ENCODE measurements at regions not wholly inside any gene's neighbourhood (a gene's known extent, or its start where the extent isn't known, plus 50 kb on each side); places are given as distances from the start of the nearest gene placed in this dataset.
"Not testable (repeated sequence)": the region's sequence is repeated elsewhere in the genome, so short reads cannot be mapped to it uniquely, and the experiment has no call there.

DNA sequence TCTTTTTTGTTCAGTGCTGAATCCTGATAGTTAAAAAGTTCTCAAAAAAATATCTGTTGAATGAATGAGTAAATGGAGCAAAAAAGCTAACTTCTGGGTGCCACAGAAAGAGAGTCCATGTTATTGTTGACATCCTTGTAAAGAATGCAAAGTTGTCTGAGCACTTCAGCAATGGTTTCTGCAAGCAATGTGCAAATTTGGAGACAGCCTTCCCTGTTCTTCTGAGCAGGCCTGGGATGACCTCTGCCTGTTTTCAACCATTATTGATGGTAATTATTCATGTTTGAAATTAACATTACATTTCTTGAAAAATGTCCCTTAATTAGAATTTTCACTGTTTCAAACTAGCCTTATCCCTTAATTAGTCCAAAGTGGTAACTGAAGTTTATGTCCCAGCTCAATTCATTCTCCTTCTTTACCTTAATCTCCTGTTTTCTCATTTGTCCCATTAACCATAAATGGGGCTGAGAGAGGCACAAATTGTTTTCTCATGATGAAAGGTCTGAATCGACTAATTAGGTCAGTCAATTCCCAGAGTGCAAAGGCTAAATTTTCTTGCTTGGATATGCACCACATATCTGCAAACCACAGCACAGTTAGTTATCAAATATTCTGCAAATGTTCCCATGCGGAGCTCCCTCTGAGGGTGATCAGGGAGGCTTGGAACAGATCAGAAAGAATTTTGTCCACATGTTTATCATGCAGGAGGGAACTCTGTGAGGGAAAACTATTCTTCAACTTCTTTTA, 139.4 kb upstream of the KRR1 start:
- Histone ChIP-seq H3K4me1 (ENCODE audit: control insufficient read depth in 5 of 5, insufficient read depth in 5 of 5, low read length in 5 of 5) (no peaks in the 10 kb centered on the region), H3K4me3 (ENCODE audit: low read depth in 1 of 5, low read length in 5 of 5) (no peak overlapping the region), H3K36me3 (ENCODE audit: control insufficient read depth in 5 of 5, insufficient read depth in 5 of 5, low read length in 5 of 5) (no peaks in the 10 kb centered on the region), H3K9me3 (ENCODE audit: control insufficient read depth in 5 of 5, low read length in 5 of 5) (no peaks in the 10 kb centered on the region), H3K9ac (ENCODE audit: low read length in 5 of 5) (no peak overlapping the region), H3K27me3 (ENCODE audit: control insufficient read depth in 5 of 5, insufficient read depth in 4 of 5, low read length in 5 of 5) (no peaks in the 10 kb centered on the region), H3K27ac (ENCODE audit: low read depth, low read length) (no peak overlapping the region)

DNA sequence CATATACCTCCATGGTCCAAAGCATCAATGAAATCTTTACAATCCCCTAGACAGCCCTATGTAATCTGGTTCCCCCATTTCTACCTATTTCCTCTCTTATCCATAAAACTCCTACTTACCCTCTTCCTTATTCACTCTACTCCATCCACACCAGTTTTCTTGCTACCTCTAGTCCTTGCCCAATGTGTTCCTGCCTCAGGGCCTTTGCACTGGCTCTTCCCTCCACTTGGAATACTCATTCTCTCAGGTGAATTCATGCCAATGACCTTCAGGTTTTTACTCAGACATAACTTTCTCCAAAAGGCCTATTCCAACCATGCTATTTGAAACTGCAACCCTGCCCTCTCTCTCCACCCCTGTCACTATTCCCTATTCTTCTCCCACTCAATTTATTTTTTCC, 138.7 kb upstream of the KRR1 start:
- Histone ChIP-seq H3K9me3 (ENCODE audit: control insufficient read depth in 5 of 5, low read length in 5 of 5) (no peaks in the 10 kb centered on the region), H3K27me3 (ENCODE audit: control insufficient read depth in 5 of 5, insufficient read depth in 4 of 5, low read length in 5 of 5) (no peaks in the 10 kb centered on the region), H3K4me1 (ENCODE audit: control insufficient read depth in 5 of 5, insufficient read depth in 5 of 5, low read length in 5 of 5) (no peaks in the 10 kb centered on the region), H3K36me3 (ENCODE audit: control insufficient read depth in 5 of 5, insufficient read depth in 5 of 5, low read length in 5 of 5) (no peaks in the 10 kb centered on the region), H3K9ac (ENCODE audit: low read length in 5 of 5) (no peak overlapping the region), H3K27ac (ENCODE audit: low read depth, low read length) (no peak overlapping the region), H3K4me3 (ENCODE audit: low read depth in 1 of 5, low read length in 5 of 5) (no peak overlapping the region)

DNA sequence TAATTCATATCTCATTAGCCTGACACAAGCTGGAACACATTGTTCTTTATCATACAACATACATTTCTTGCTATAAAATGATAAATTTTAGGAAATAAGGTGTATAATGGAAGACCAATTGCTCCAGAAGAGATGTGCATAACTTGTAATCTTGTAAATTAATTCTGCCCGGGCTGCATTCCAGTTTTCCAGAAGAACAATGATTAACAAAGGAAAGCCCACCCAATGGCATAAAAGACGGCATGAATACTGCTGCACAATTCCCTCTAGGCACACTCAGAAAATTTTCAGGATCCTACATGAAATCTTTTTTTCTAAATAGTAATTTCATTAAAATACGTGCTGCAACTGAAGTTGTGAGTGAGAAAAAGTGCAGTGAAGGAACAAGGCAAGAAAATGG, 137.4 kb upstream of the KRR1 start:
- H3K4me1 ChIP-seq (ENCODE audit: control insufficient read depth in 5 of 5, insufficient read depth in 5 of 5, low read length in 5 of 5) = no peaks in the 10 kb centered on the region
- no peaks in the 10 kb centered on the region for H3K9me3 ChIP-seq (ENCODE audit: control insufficient read depth in 5 of 5, low read length in 5 of 5)
- no peaks in the 10 kb centered on the region for H3K27me3 ChIP-seq (ENCODE audit: control insufficient read depth in 5 of 5, insufficient read depth in 4 of 5, low read length in 5 of 5)
- H3K9ac ChIP-seq (ENCODE audit: low read length in 5 of 5) = no peak overlapping the region
- H3K27ac ChIP-seq (ENCODE audit: low read depth, low read length) = no peak overlapping the region
- no peaks in the 10 kb centered on the region for H3K36me3 ChIP-seq (ENCODE audit: control insufficient read depth in 5 of 5, insufficient read depth in 5 of 5, low read length in 5 of 5)
- H3K4me3 ChIP-seq (ENCODE audit: low read depth in 1 of 5, low read length in 5 of 5) = no peak overlapping the region

DNA sequence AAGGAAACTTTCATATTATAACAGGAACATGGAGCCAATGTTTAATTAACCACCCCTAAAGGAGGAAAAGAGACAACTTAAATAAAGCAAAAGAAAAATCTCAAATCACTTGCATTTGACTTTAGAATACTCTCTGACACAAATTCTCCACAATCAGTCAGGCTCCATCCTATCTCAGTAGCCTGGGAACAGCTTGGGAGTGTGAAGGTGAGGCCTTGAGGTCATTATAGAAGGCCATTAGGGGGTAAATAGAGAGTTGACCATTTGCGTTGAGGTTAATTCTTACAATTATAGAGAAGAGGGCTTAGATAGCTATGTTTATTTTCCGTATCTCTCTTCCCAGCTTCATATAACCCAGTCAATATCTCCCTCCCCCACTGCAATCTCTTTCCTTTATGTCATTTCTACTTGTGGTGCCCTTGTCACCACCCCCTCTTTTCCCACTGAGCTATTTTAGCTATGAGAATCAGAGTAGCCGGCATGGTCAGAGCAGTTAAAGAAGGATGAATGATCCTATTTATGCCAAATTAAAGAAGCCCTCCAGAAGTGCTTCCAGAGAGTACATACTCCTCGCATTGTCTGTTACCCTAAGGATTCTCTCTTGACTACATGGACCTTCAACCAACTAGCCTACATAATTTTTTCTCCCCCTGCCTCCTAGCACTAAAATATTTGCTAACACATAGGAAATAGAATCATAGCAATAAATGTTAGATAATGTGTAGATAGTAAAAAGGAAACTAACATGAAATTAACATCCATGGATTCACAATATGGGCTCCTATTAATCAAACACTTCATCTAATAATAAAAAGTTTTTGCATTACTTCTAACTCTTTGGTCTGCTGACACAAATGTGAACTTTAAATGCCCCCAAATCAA, 135.2 kb upstream of the KRR1 start:
- H3K27me3 ChIP-seq (ENCODE audit: control insufficient read depth in 5 of 5, insufficient read depth in 4 of 5, low read length in 5 of 5) = no peaks in the 10 kb centered on the region
- H3K36me3 ChIP-seq (ENCODE audit: control insufficient read depth in 5 of 5, insufficient read depth in 5 of 5, low read length in 5 of 5) = no peaks in the 10 kb centered on the region
- no peaks in the 10 kb centered on the region for H3K4me1 ChIP-seq (ENCODE audit: control insufficient read depth in 5 of 5, insufficient read depth in 5 of 5, low read length in 5 of 5)
- H3K4me3 ChIP-seq (ENCODE audit: low read depth in 1 of 5, low read length in 5 of 5) = no peak overlapping the region
- H3K9me3 ChIP-seq (ENCODE audit: control insufficient read depth in 5 of 5, low read length in 5 of 5) = no peaks in the 10 kb centered on the region
- H3K9ac ChIP-seq (ENCODE audit: low read length in 5 of 5) = no peak overlapping the region
- no peak overlapping the region for H3K27ac ChIP-seq (ENCODE audit: low read depth, low read length)

DNA sequence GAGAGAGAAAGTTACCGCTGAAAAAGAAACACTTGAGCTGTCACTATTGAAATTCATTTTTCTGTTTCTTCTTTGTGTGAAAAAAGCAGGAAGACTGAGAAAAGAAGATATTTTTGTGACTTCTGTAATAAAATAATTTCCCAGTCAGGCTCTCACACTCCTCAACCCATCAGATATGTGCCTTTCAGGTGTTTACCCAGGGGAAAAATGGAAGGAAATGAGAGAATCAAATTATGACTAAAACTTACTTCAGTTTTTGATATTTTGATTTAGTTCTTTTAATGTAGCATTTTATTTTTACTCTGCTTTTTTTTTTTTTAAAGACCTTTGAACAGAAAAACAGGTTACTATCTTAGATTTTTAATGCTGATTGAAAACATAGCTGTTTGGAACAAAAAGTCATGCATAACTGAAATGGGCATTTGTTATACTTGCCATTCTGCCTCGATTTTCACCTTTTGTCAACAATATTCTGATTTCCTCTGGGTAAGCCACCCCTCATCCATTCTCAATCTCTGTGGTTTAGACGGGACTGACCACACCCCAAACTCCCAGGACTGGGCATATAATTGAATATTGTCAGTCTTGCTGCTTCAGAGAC, 133.2 kb upstream of the KRR1 start:
- H3K27me3 ChIP-seq (ENCODE audit: control insufficient read depth in 5 of 5, insufficient read depth in 4 of 5, low read length in 5 of 5) = no peaks in the 10 kb centered on the region
- no peak overlapping the region for H3K9ac ChIP-seq (ENCODE audit: low read length in 5 of 5)
- H3K27ac ChIP-seq (ENCODE audit: low read depth, low read length) = no peak overlapping the region
- H3K9me3 ChIP-seq (ENCODE audit: control insufficient read depth in 5 of 5, low read length in 5 of 5) = no peaks in the 10 kb centered on the region
- no peak overlapping the region for H3K4me3 ChIP-seq (ENCODE audit: low read depth in 1 of 5, low read length in 5 of 5)
- H3K4me1 ChIP-seq (ENCODE audit: control insufficient read depth in 5 of 5, insufficient read depth in 5 of 5, low read length in 5 of 5) = no peaks in the 10 kb centered on the region
- no peaks in the 10 kb centered on the region for H3K36me3 ChIP-seq (ENCODE audit: control insufficient read depth in 5 of 5, insufficient read depth in 5 of 5, low read length in 5 of 5)

DNA sequence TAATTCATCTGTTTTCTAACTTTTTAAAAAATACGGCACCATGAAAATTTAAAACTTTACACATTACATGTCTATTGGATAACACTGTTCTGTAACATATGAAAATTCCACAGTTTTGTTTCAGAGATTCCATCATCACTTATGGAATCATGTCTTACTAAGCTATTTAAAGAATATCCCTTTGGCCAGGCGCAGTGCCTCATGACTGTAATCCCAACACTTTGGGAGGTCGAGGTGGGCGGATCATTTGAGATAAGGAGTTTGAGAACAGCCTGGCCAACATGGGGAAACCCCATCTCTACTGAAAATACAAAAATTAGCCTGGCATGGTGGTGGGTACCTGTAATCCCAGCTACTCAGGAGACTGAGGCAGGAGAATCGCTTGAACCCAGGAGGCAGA, 131.7 kb upstream of the KRR1 start:
- H3K36me3 ChIP-seq (ENCODE audit: control insufficient read depth in 5 of 5, insufficient read depth in 5 of 5, low read length in 5 of 5); H3K27me3 ChIP-seq (ENCODE audit: control insufficient read depth in 5 of 5, insufficient read depth in 4 of 5, low read length in 5 of 5); H3K4me1 ChIP-seq (ENCODE audit: control insufficient read depth in 5 of 5, insufficient read depth in 5 of 5, low read length in 5 of 5); H3K4me3 ChIP-seq (ENCODE audit: low read depth in 1 of 5, low read length in 5 of 5); H3K27ac ChIP-seq (ENCODE audit: low read depth, low read length); H3K9ac ChIP-seq (ENCODE audit: low read length in 5 of 5); H3K9me3 ChIP-seq (ENCODE audit: control insufficient read depth in 5 of 5, low read length in 5 of 5): not testable (repeated sequence)

DNA sequence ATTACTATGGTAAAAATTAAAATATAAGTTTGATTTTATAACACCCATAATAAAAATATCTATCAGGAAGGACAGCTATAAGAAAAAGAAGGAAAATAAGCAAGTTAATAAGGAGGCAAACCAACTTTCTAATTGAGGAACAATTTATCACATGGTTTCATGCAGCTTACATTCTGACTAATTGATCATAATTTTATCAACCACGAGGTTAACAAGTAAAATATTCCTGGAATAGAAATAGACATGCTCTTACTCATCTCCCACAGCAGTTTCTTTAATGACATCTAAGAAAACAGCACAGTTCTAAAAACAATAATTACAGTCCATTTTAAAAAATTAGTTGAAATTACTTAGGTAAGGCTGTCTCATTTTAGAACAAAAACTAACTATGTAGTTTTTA, 130.8 kb upstream of the KRR1 start:
- no peaks in the 10 kb centered on the region for H3K27me3 ChIP-seq (ENCODE audit: control insufficient read depth in 5 of 5, insufficient read depth in 4 of 5, low read length in 5 of 5)
- H3K36me3 ChIP-seq (ENCODE audit: control insufficient read depth in 5 of 5, insufficient read depth in 5 of 5, low read length in 5 of 5) = no peaks in the 10 kb centered on the region
- H3K9ac ChIP-seq (ENCODE audit: low read length in 5 of 5) = no peak overlapping the region
- no peak overlapping the region for H3K27ac ChIP-seq (ENCODE audit: low read depth, low read length)
- H3K4me1 ChIP-seq (ENCODE audit: control insufficient read depth in 5 of 5, insufficient read depth in 5 of 5, low read length in 5 of 5) = no peaks in the 10 kb centered on the region
- H3K4me3 ChIP-seq (ENCODE audit: low read depth in 1 of 5, low read length in 5 of 5) = no peak overlapping the region
- no peaks in the 10 kb centered on the region for H3K9me3 ChIP-seq (ENCODE audit: control insufficient read depth in 5 of 5, low read length in 5 of 5)

DNA sequence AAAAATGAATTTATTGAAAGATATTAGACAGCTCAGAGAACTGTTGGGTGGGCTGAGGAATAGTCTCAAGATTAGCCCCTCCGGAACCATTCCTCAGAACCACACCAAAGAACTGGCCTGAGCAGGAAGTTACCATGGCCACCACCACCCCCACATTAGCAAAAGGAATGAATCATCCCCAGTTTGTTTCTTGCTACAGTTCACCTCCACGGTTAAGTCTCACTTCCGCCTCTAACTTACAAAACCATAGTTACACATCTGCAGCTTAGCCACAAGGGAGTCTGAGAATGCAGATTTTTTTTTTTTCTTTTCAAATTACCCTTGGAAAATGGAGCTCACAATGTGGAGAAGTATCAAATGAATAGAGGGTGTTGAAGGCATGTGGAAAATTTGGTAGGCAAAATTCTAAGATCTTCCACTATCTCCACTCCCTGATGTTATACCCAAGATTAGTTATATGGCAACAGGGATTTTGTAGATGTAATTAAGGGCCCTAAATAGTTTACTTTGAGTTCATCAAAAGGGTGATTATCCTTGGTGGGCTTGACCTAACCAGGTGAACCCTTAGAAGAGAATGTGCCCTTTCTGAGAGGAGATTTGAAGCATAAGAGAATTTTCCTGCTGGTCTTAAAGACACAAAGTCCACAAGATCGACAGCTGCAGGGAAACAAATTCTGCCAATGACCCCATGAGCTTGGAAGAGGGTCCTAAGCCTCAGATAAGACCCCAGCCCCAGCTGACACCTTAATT, 129.8 kb upstream of the KRR1 start:
- Histone ChIP-seq H3K27ac (ENCODE audit: low read depth, low read length) (no peak overlapping the region), H3K9me3 (ENCODE audit: control insufficient read depth in 5 of 5, low read length in 5 of 5) (no peaks in the 10 kb centered on the region), H3K4me1 (ENCODE audit: control insufficient read depth in 5 of 5, insufficient read depth in 5 of 5, low read length in 5 of 5) (no peaks in the 10 kb centered on the region), H3K9ac (ENCODE audit: low read length in 5 of 5) (no peak overlapping the region), H3K27me3 (ENCODE audit: control insufficient read depth in 5 of 5, insufficient read depth in 4 of 5, low read length in 5 of 5) (no peaks in the 10 kb centered on the region), H3K36me3 (ENCODE audit: control insufficient read depth in 5 of 5, insufficient read depth in 5 of 5, low read length in 5 of 5) (no peaks in the 10 kb centered on the region), H3K4me3 (ENCODE audit: low read depth in 1 of 5, low read length in 5 of 5) (no peak overlapping the region)

DNA sequence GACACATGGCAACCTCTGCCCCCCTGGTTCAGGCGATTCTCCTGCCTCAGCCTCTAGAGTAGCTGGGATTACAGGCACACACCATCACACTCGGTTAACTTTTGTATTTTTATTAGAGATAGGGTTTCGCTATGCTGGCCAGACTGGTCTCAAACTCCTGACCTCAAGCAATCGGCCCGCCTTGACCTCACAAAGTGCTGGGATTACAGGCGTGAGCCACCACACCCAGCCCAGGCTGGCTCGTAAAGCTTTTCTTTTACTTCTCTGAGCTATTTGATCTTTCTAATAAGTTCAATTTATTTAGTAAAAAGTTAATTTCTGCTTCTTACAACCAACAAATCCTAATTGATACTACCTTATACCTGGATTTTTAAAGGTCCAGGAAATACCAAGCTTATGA, 127.4 kb upstream of the KRR1 start:
- Histone ChIP-seq H3K27me3 (ENCODE audit: control insufficient read depth in 5 of 5, insufficient read depth in 4 of 5, low read length in 5 of 5) (no peaks in the 10 kb centered on the region), H3K36me3 (ENCODE audit: control insufficient read depth in 5 of 5, insufficient read depth in 5 of 5, low read length in 5 of 5) (no peaks in the 10 kb centered on the region), H3K4me1 (ENCODE audit: control insufficient read depth in 5 of 5, insufficient read depth in 5 of 5, low read length in 5 of 5) (no peaks in the 10 kb centered on the region), H3K9ac (ENCODE audit: low read length in 5 of 5) (no peak overlapping the region), H3K4me3 (ENCODE audit: low read depth in 1 of 5, low read length in 5 of 5) (no peak overlapping the region), H3K9me3 (ENCODE audit: control insufficient read depth in 5 of 5, low read length in 5 of 5) (no peaks in the 10 kb centered on the region), H3K27ac (ENCODE audit: low read depth, low read length) (no peak overlapping the region)

DNA sequence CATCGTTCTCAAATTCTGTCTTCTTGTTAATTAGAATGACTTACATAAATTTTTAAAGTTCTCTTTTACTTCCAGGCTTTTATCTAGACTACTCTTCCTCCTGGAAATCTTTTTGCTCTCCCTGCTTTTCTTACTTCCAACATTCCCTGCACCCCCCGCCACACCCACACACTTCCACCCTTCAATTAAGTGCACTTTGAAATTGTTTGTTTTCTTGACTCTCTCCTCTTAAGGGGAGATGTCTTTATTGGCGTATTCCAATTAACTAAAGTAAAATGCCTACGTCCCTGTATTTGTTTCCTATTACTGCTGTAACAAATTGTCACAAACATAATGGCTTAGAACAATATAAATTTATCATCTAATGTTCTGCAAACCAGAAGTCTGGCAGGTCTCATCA, 125.2 kb upstream of the KRR1 start:
- H3K9me3 ChIP-seq (ENCODE audit: control insufficient read depth in 5 of 5, low read length in 5 of 5) = no peaks in the 10 kb centered on the region
- no peaks in the 10 kb centered on the region for H3K4me1 ChIP-seq (ENCODE audit: control insufficient read depth in 5 of 5, insufficient read depth in 5 of 5, low read length in 5 of 5)
- no peak overlapping the region for H3K27ac ChIP-seq (ENCODE audit: low read depth, low read length)
- H3K27me3 ChIP-seq (ENCODE audit: control insufficient read depth in 5 of 5, insufficient read depth in 4 of 5, low read length in 5 of 5) = no peaks in the 10 kb centered on the region
- no peak overlapping the region for H3K9ac ChIP-seq (ENCODE audit: low read length in 5 of 5)
- H3K4me3 ChIP-seq (ENCODE audit: low read depth in 1 of 5, low read length in 5 of 5) = no peak overlapping the region
- H3K36me3 ChIP-seq (ENCODE audit: control insufficient read depth in 5 of 5, insufficient read depth in 5 of 5, low read length in 5 of 5) = no peaks in the 10 kb centered on the region

Data from subcutaneous abdominal adipose tissue (tissue), 5 donors.